ENCODE measurements at regions not wholly inside any gene's neighbourhood (a gene's known extent, or its start where the extent isn't known, plus 50 kb on each side); places are given as distances from the start of the nearest gene placed in this dataset.

DNA sequence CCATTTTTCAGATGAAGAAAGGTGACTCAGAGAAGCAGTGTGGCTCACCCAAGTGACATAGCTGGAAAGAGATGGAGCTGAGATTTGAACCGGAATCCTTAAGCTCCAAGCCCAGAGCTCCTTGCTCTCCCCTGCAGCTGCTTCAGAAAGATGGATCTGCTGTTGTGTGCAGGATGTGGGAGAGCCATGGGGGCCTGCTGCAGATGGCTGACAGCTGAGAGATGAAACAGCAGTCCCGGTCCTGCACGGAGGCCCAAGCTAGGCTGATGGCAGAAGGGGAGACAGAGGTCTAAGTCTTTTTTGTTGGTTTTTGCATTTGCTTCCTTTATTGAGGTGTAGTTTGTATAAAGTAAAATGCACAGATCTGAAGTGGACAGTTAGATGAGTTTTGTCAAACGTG is 69.8 kb upstream of the FOXP4 start:
- Mint-ChIP-seq H3K27me3 (ENCODE audit: unreplicated experiment) (peaks cover 7% of the 10 kb centered on the region), H3K4me1 (ENCODE audit: unreplicated experiment) (peaks cover 16% of the 10 kb centered on the region), H3K4me3 (ENCODE audit: unreplicated experiment) (no peak overlapping the region), H3K9me3 (ENCODE audit: unreplicated experiment) (no peaks in the 10 kb centered on the region), H3K27ac (ENCODE audit: unreplicated experiment) (no peak overlapping the region), H3K36me3 (ENCODE audit: low read depth, unreplicated experiment) (no peaks in the 10 kb centered on the region)
- TF ChIP-seq, protein P1, sequence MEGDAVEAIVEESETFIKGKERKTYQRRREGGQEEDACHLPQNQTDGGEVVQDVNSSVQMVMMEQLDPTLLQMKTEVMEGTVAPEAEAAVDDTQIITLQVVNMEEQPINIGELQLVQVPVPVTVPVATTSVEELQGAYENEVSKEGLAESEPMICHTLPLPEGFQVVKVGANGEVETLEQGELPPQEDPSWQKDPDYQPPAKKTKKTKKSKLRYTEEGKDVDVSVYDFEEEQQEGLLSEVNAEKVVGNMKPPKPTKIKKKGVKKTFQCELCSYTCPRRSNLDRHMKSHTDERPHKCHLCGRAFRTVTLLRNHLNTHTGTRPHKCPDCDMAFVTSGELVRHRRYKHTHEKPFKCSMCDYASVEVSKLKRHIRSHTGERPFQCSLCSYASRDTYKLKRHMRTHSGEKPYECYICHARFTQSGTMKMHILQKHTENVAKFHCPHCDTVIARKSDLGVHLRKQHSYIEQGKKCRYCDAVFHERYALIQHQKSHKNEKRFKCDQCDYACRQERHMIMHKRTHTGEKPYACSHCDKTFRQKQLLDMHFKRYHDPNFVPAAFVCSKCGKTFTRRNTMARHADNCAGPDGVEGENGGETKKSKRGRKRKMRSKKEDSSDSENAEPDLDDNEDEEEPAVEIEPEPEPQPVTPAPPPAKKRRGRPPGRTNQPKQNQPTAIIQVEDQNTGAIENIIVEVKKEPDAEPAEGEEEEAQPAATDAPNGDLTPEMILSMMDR (IDR thresholded peaks at IDR 0.05; ENCODE audit: unreplicated experiment), result no peak
- no peak for DNase-seq (ENCODE audit: low spot score)

DNA sequence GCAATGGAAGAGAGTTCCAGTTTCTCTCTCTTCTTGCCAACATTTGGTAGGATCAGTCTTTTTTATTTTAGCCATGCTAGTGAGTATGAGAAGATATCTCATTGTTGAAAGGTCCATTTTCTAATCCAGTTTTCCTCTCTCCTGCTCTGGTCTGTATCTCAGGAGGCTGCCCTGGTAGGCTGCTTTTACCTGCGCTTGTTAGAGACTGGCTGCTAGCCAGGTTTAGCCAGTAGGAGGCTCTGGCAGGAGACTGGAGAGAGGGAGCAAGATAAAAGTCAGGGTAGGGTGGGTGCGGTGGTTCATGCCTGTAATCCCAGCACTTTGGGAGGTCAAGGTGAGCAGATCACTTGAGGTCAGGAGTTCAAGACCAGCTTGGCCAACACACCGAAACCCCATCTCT is 68.6 kb upstream of the FOXP4 start:
- TF ChIP-seq, protein P1 (IDR thresholded peaks at IDR 0.05; ENCODE audit: unreplicated experiment), result no peak
- DNase-seq (ENCODE audit: low spot score), result no peak
- Mint-ChIP-seq H3K36me3 (ENCODE audit: low read depth, unreplicated experiment) (no peaks in the 10 kb centered on the region), H3K27me3 (ENCODE audit: unreplicated experiment) (peaks cover 7% of the 10 kb centered on the region), H3K4me1 (ENCODE audit: unreplicated experiment) (peaks cover 10% of the 10 kb centered on the region), H3K4me3 (ENCODE audit: unreplicated experiment) (no peak overlapping the region), H3K27ac (ENCODE audit: unreplicated experiment) (no peak overlapping the region), H3K9me3 (ENCODE audit: unreplicated experiment) (no peaks in the 10 kb centered on the region)

DNA sequence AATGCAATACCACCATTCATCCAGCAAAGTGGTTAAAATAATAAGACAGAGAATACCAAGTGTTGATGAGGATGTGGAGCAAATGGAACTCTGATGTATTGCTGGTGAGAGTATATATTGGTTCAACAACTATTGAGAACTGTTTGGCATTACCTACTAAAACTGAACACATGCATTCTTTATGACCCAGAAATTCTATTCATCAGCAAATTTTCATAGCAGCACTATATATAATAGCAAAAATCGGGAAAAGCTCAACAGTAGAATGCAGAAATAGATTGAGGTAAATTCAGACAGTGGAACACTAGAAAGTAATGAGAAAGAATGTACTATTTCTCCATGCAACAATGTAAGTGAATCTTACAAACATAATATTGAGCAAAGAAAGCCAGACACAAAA is 62.2 kb upstream of the FOXP4 start:
- DNase-seq (ENCODE audit: low spot score), result no peak
- Mint-ChIP-seq H3K4me3 (ENCODE audit: unreplicated experiment) (no peak overlapping the region), H3K27ac (ENCODE audit: unreplicated experiment) (no peak overlapping the region), H3K36me3 (ENCODE audit: low read depth, unreplicated experiment) (no peaks in the 10 kb centered on the region), H3K4me1 (ENCODE audit: unreplicated experiment) (peaks cover 6% of the 10 kb centered on the region), H3K27me3 (ENCODE audit: unreplicated experiment) (peaks cover 6% of the 10 kb centered on the region), H3K9me3 (ENCODE audit: unreplicated experiment) (no peaks in the 10 kb centered on the region)
- TF ChIP-seq, protein P1 (IDR thresholded peaks at IDR 0.05; ENCODE audit: unreplicated experiment), result no peak

DNA sequence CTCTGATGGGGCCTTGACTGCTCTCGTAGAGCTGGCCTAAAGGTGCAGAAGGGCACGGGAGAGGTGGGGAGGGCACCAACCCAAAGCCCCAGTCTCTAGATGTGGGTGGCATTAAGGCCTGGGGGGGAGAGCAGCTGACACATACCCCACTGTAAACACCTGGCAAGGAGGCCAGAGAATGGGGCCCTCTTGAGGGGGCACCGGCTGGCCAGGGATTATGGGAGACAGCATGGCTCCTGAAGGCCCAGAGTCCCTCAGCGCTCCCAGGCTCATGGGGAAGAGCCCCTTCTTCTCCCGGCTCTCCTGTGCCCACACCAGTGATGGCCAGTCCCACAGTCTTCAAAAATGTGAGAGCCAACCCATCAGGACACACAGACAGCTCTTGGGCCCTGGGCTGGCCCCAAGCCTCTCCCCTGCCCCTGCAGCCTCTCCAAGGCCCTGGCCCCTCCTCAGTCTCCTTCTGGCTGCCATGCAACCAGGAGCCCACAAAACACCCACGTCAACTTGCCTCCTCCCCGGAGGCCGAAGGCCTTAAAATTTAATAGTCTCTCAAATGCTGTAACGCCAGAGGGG is 58.2 kb upstream of the FOXP4 start:
- no peak for DNase-seq (ENCODE audit: low spot score)
- TF ChIP-seq, protein P1 (IDR thresholded peaks at IDR 0.05; ENCODE audit: unreplicated experiment), result no peak
- Mint-ChIP-seq H3K4me1 (ENCODE audit: unreplicated experiment) (peaks cover 32% of the 10 kb centered on the region), H3K27ac (ENCODE audit: unreplicated experiment) (no peak overlapping the region), H3K27me3 (ENCODE audit: unreplicated experiment) (peaks cover 8% of the 10 kb centered on the region), H3K4me3 (ENCODE audit: unreplicated experiment) (no peak overlapping the region), H3K9me3 (ENCODE audit: unreplicated experiment) (no peaks in the 10 kb centered on the region), H3K36me3 (ENCODE audit: low read depth, unreplicated experiment) (peaks cover 3% of the 10 kb centered on the region)

DNA sequence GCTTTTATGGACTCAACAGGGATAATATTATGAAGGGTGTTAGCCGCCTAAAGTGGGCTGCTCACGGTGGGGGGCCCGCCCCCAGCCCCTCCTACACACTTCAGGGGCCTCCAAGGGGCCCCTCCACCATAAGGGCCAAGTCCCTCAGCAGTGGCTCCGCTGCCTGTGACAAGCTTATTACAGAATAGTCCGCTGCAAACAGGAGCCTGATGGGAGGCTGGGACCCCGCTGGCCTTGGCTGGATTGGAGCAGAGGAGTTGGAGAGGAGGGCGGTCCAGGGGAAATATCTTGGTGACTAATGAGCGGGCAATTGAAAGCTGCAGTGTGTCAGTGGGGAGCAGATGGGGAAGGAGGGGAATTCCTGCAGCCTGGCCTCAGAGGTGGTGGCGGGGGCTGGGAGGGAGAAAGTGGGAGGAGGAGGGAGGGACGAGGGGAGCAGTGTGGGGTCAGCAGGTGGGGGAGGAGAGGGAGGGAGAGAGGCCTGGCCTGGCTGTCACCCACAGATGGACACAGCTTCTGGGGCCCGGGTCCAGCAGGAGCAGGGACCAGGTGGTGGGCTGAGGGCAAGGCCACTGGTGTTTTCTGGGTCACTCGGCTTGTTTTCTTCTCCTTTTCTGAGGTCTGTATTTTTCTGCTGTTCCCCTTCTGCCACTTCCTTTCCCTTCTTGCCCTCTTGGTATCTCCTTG is 57.6 kb upstream of the FOXP4 start:
- H3K27ac Mint-ChIP-seq (ENCODE audit: unreplicated experiment), result no peak overlapping the region
- peaks cover 3% of the 10 kb centered on the region for H3K36me3 Mint-ChIP-seq (ENCODE audit: low read depth, unreplicated experiment)
- H3K4me1 Mint-ChIP-seq (ENCODE audit: unreplicated experiment), result peaks cover 32% of the 10 kb centered on the region
- H3K9me3 Mint-ChIP-seq (ENCODE audit: unreplicated experiment), result no peaks in the 10 kb centered on the region
- DNase-seq (ENCODE audit: low spot score), result no peak
- H3K27me3 Mint-ChIP-seq (ENCODE audit: unreplicated experiment), result peaks cover 8% of the 10 kb centered on the region
- TF ChIP-seq, protein P1 (IDR thresholded peaks at IDR 0.05; ENCODE audit: unreplicated experiment), result no peak
- no peak overlapping the region for H3K4me3 Mint-ChIP-seq (ENCODE audit: unreplicated experiment)

Measured in endothelial cell (in vitro differentiated cells).